ENCODE measurements at regions not wholly inside any gene's neighbourhood (a gene's known extent, or its start where the extent isn't known, plus 50 kb on each side); places are given as distances from the start of the nearest gene placed in this dataset.
"Not testable (repeated sequence)": the region's sequence is repeated elsewhere in the genome, so short reads cannot be mapped to it uniquely, and the experiment has no call there.

GRCh38 chrX:44674906-44675305 lies 132.2 kb upstream of the FUNDC1 start:
- no peak for DNase-seq

GRCh38 chrX:44669626-44670025 lies 127.0 kb upstream of the FUNDC1 start:
- DNase-seq: no peak

- DNase-seq: no peak
These were observed 125.1 kb upstream of the FUNDC1 start for GRCh38 chrX:44667771-44668170.

GRCh38 chrX:44657718-44658246 lies 115.1 kb upstream of the FUNDC1 start:
- not testable (repeated sequence) for DNase-seq

- DNase-seq: no peak
These were observed 108.7 kb upstream of the FUNDC1 start for GRCh38 chrX:44651358-44651757.

- DNase-seq: no peak
These were observed 101.1 kb upstream of the FUNDC1 start for GRCh38 chrX:44643723-44644122.

GRCh38 chrX:44637282-44637681 lies 94.6 kb upstream of the FUNDC1 start:
- no peak for DNase-seq

GRCh38 chrX:44621078-44621477 lies 78.4 kb upstream of the FUNDC1 start:
- DNase-seq: no peak

- no peak for DNase-seq
These were observed 76.4 kb upstream of the FUNDC1 start for GRCh38 chrX:44619039-44619438.

GRCh38 chrX:44596277-44596676 lies 53.6 kb upstream of the FUNDC1 start:
- no peak for DNase-seq

All from CD4-positive, alpha-beta T cell treated with Interferon alpha-2 for 1 hour (primary cell).